HEK293T (cell line): ENCODE measurements at regions not wholly inside any gene's neighbourhood (a gene's known extent, or its start where the extent isn't known, plus 50 kb on each side); places are given as distances from the start of the nearest gene placed in this dataset.

Experiments used
- CTCF ChIA-PET: fragments of 350-600 bp; formaldehyde crosslinking; extraction: SDS; loops from one replicate; lab custom pipeline; 2021; ENCODE audit warnings: antibody characterized with exemption, inconsistent platforms; lab: Yijun Ruan, JAX
- POLR2A ChIA-PET: fragments of 350-600 bp; formaldehyde crosslinking; extraction: SDS; loops from one replicate; lab custom pipeline; 2020; ENCODE audit warnings: antibody characterized with exemption, inconsistent platforms; lab: Yijun Ruan, JAX
- DNase-seq: peaks from one replicate; pipeline ENCODE4 v3.0.0; 2012; ENCODE audit warnings: mixed read lengths; ENCODE audit errors: extremely low spot score
- ARNT ChIP-seq: fragments of 450-650 bp; IDR thresholded peaks from 2 replicates; pipeline ENCODE4 v1.6.1; 2017; ENCODE audit warnings: mild to moderate bottlenecking
- BHLHE40 ChIP-seq: fragments of 450-650 bp; IDR thresholded peaks from 2 replicates; pipeline ENCODE4 v1.6.1; 2016; ENCODE audit warnings: mild to moderate bottlenecking, moderate library complexity, borderline replicate concordance
- CTBP1 ChIP-seq: fragments of 450-650 bp; IDR thresholded peaks from 2 replicates; pipeline ENCODE4 v1.6.1; 2016; ENCODE audit warnings: borderline replicate concordance
- ELF4 ChIP-seq: fragments of 450-650 bp; IDR thresholded peaks from 2 replicates; pipeline ENCODE4 v1.6.1; 2017; ENCODE audit warnings: antibody characterized with exemption
- FOXA1 ChIP-seq: fragments of 450-650 bp; IDR thresholded peaks from 2 replicates; pipeline ENCODE4 v1.6.1; 2016; ENCODE audit warnings: mild to moderate bottlenecking
- FOXK2 ChIP-seq: fragments of 450-650 bp; IDR thresholded peaks from 2 replicates; pipeline ENCODE4 v1.6.1; 2016; ENCODE audit warnings: mild to moderate bottlenecking
- FOXM1 ChIP-seq: fragments of 450-650 bp; IDR thresholded peaks from 2 replicates; pipeline ENCODE4 v1.6.1; 2017; ENCODE audit warnings: mild to moderate bottlenecking, borderline replicate concordance
- HDGF ChIP-seq: fragments of 450-650 bp; IDR thresholded peaks from 2 replicates; pipeline ENCODE4 v1.6.1; 2017; ENCODE audit warnings: antibody characterized with exemption, borderline replicate concordance
- L3MBTL2 ChIP-seq: fragments of 450-650 bp; conservative IDR thresholded peaks from 2 replicates; pipeline ENCODE4 v1.6.1; 2016; ENCODE audit warnings: mild to moderate bottlenecking
- LEF1 ChIP-seq: fragments of 450-650 bp; IDR thresholded peaks from 2 replicates; pipeline ENCODE4 v1.6.1; 2017; ENCODE audit warnings: mild to moderate bottlenecking, borderline replicate concordance
- NFRKB ChIP-seq: fragments of 450-650 bp; IDR thresholded peaks from 2 replicates; pipeline ENCODE4 v1.6.1; 2016; ENCODE audit warnings: mild to moderate bottlenecking, moderate library complexity
- PKNOX1 ChIP-seq: fragments of 450-650 bp; IDR thresholded peaks from 2 replicates; pipeline ENCODE4 v1.6.1; 2016
- SP1 ChIP-seq: fragments of 450-650 bp; IDR thresholded peaks from 2 replicates; pipeline ENCODE4 v1.6.1; 2017
- SUZ12 ChIP-seq: fragments of 450-650 bp; IDR thresholded peaks from 2 replicates; pipeline ENCODE4 v1.6.1; 2016; ENCODE audit warnings: mild to moderate bottlenecking
- TARDBP ChIP-seq: fragments of 450-650 bp; IDR thresholded peaks from 2 replicates; pipeline ENCODE4 v1.6.1; 2016
- ZNF384 ChIP-seq: fragments of 450-650 bp; IDR thresholded peaks from 2 replicates; pipeline ENCODE4 v1.6.1; 2016

DNA sequence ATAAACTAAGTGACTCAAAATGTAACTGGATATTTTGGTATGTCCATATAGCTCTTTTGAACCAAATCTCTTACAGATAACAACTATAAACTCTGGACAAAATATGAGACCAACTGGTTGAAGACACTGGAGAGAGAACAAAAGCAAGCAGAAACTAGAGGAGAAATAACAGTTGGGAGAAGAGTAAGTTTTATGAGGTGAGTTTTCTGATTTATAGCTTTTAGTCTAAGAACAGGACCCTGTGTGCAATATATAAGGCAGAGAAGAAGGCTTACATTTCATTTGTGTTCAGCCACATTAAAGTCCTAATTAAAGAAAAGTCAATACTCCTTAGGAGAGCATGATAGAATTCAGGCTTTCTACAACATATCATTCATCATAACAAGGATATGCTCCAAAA is 71.0 kb upstream of the AMOTL1 start:
- TF ChIP-seq ELF4 = no peak
- TF ChIP-seq FOXM1 = no peak
- TF ChIP-seq PKNOX1 = peak; percentile 11; the same call in 1 of the 2 replicates
- ChIA-PET POLR2A (no interaction called here), CTCF (no interaction called here)
- DNase-seq = no peak

DNA sequence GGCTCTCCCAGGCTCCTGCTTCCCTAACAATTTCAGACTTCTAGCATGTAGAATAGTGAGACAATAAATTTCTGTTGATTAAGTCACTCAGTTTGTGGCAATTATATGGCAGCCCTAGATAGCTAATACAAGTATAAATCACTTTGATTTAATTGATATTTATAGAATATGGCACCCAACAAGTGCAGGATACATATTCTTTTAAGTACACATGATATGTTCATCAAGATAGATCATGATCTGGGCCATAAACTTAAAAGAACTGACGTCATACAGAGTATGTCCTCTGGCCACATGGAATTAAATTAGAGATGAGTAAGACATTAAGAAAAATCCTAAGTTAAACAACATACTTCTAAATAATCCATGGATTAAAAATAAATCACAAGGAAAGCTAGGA is 67.5 kb upstream of the AMOTL1 start:
- TF ChIP-seq PKNOX1 = no peak
- no peak for TF ChIP-seq FOXK2
- TF ChIP-seq ARNT = no peak
- TF ChIP-seq BHLHE40 = no peak
- no peak for TF ChIP-seq FOXM1
- TF ChIP-seq NFRKB = no peak
- ChIA-PET CTCF (interaction anchor here (0.7 kb wide), 1 partner anchor 24 kb away, joined by 3 read pairs; no protein-coding TSS in a partner anchor), POLR2A (no interaction called here)
- DNase-seq = no peak

GRCh38 chr11:94702481-94702880 is 65.7 kb upstream of the AMOTL1 start:
- no peak for TF ChIP-seq SUZ12
- ChIA-PET CTCF (no interaction called here), POLR2A (no interaction called here)
- no peak for DNase-seq

DNA sequence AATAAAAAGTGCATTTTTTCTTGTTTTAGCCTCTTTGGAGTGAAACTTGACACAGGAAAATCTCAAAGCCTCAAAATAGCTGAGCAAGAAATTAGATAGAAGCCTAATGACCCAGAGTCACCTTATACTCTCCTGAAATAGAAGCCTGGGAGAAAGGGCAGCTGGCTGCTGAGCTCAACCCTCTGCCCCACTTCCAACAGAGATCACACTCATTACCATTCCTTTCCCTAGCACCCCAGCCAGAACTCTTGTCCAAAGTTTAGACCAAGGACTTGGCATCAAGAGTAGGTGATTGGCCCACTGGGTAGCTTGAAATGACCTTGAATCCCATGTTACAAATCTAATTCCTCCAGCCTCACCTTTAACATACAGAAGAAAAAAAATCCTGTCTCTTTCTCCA is 62.7 kb upstream of the AMOTL1 start:
- ChIA-PET CTCF (interaction anchor here (2.3 kb wide), 1 partner anchor 35 kb away, joined by 5 read pairs; no protein-coding TSS in a partner anchor), POLR2A (interaction anchor here (1.1 to 2.2 kb wide), 2 partner anchors 35 to 62 kb away, joined by 3 to 9 read pairs; partner anchors contain the start of gene AMOTL1)
- TF ChIP-seq LEF1 (no peak), ZNF384 (no peak), ARNT (no peak), PKNOX1 (no peak), ELF4 (no peak), NFRKB (no peak), BHLHE40 (no peak), FOXM1 (no peak), CTBP1 (no peak), TARDBP (no peak), SP1 (no peak), FOXA1 (no peak), HDGF (no peak), SUZ12 (no peak), FOXK2 (no peak)
- no peak for DNase-seq

DNA sequence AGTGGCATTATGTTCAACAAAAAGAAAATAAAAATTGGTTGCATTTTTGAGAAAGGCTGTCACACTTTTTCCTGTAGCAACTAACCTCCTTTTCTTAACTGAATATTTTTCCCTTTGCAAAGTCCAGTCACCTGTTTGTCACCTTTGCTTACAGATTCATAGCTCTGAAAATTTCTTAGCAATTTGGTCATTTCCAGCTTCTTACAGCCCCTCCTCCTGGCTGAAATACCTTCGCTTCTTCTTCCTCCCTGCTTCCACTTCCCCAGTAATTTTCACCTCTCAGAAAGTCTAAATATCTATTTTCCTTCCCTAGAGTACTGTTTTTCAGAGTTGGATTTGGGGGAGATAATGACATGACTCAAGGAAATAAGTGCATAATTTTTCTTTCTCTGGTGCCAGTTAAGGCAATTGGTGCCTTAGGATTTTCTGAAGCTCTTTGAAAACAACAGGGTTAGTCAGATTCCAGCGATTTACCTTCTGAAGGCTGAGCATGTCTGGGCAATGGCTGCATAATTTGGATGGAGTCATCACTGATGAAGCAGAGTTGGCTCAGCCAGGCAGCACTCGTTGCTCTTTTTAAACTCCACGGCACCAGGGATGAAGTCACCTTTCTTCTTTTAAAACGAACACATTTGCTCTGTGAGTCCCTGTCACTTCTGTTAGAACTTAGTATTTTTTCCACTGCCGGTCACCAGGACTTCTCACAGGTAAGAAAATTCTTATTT is 62.1 kb upstream of the AMOTL1 start:
- TF ChIP-seq L3MBTL2 = no peak
- no peak for TF ChIP-seq ARNT
- TF ChIP-seq CTBP1 = no peak
- no peak for TF ChIP-seq BHLHE40
- no peak for TF ChIP-seq FOXM1
- TF ChIP-seq LEF1 = no peak
- TF ChIP-seq FOXA1 = no peak
- TF ChIP-seq SUZ12 = no peak
- TF ChIP-seq HDGF = no peak
- no peak for TF ChIP-seq SP1
- no peak for TF ChIP-seq FOXK2
- TF ChIP-seq TARDBP = no peak
- TF ChIP-seq ZNF384 = no peak
- no peak for TF ChIP-seq ELF4
- POLR2A ChIA-PET = interaction anchor here (1.1 to 2.2 kb wide), 2 partner anchors 35 to 62 kb away, joined by 3 to 9 read pairs; partner anchors contain the start of gene AMOTL1
- CTCF ChIA-PET = interaction anchor here (2.3 kb wide), 1 partner anchor 35 kb away, joined by 5 read pairs; no protein-coding TSS in a partner anchor
- DNase-seq = no peak

GRCh38 chr11:94708176-94708575 is 60.0 kb upstream of the AMOTL1 start:
- ChIA-PET CTCF (no interaction called here), POLR2A (no interaction called here)
- DNase-seq = no peak
- TF ChIP-seq FOXM1 (no peak), LEF1 (no peak), HDGF (no peak), CTBP1 (no peak), TARDBP (no peak), PKNOX1 (no peak), SP1 (no peak)

- TF ChIP-seq L3MBTL2 = no peak
- TF ChIP-seq ARNT = no peak
- no peak for TF ChIP-seq ZNF384
- TF ChIP-seq BHLHE40 = no peak
- no peak for TF ChIP-seq NFRKB
- no peak for TF ChIP-seq SP1
- no peak for TF ChIP-seq FOXA1
- TF ChIP-seq PKNOX1 = no peak
- TF ChIP-seq FOXK2 = no peak
- no peak for TF ChIP-seq FOXM1
- TF ChIP-seq CTBP1 = no peak
- no peak for TF ChIP-seq HDGF
- no peak for TF ChIP-seq TARDBP
- no peak for TF ChIP-seq LEF1
- no peak for TF ChIP-seq ELF4
- CTCF ChIA-PET = no interaction called here
- POLR2A ChIA-PET = no interaction called here
- no peak for DNase-seq
These were observed 59.5 kb upstream of the AMOTL1 start for GRCh38 chr11:94708642-94709041.
